Colonic mucosa (tissue), 4 donors: ENCODE measurements at regions not wholly inside any gene's neighbourhood (a gene's known extent, or its start where the extent isn't known, plus 50 kb on each side); places are given as distances from the start of the nearest gene placed in this dataset.

ENCODE experiments used
- DNase-seq: peaks from one replicate; pipeline ENCODE4 v3.0.0-alpha.2; 2020
- H3K27ac ChIP-seq: fragments of 200-600 bp; one replicate; pipeline ENCODE4 v1.8.0; 2021
- H3K27me3 ChIP-seq: fragments of 200-600 bp; one replicate; pipeline ENCODE4 v1.8.0; 2021
- H3K36me3 ChIP-seq: fragments of 200-600 bp; one replicate; pipeline ENCODE4 v1.8.0; 2021
- H3K4me1 ChIP-seq: fragments of 200-600 bp; one replicate; pipeline ENCODE4 v1.8.0; 2021; ENCODE audit warnings: mild to moderate bottlenecking
- H3K4me3 ChIP-seq: fragments of 200-600 bp; one replicate; pipeline ENCODE4 v1.8.0; 2021
- H3K9ac ChIP-seq, 2 donors: one replicate each; pipeline ENCODE4 v1.7.0; 2013; ENCODE audit warnings: control low read depth in 2 of 2, low read depth in 2 of 2, low read length in 2 of 2
- H3K9me3 ChIP-seq: fragments of 200-600 bp; one replicate; pipeline ENCODE4 v1.8.0; 2021
- intact Hi-C: fragments of 100-400 bp; cut with DNase I; formaldehyde crosslinking; loops from one replicate; pipeline ENCODE4 v1.14.1; 2022
- TF ChIP-seq, protein P1 (sequence below): fragments of 200-600 bp; IDR thresholded peaks from one replicate; pipeline ENCODE4 v1.8.0; 2022; ENCODE audit warnings: antibody characterized with exemption, mild to moderate bottlenecking
- donor health status: healthy.
- donor health status: DM: no; HTN: no; CAD: no.
- donor health status: DM: no; HTN: no; CAD: no.

DNA sequence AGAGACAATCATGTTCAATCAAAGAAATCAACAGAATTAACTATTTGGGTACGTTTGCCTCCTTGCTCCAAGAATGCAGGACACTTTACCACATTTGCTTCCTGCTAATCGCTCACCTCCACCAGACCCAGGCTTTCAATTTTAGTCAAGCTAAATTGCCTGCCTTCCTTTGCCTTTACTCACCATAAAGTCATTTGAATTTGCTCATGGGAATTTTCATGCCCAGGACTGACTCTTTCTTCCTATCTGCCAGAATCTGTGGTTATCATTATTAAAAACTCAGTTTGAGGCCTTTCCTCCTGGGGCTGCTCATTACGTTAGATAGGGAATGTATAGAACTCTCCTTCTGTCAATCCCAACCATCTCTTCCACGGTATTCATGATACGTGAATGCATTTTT is 1935.3 kb upstream of the WWC1 start:
- intact Hi-C loops, result no loop called here
- Histone ChIP-seq H3K9me3 (no peaks in the 10 kb centered on the region), H3K4me3 (no peak overlapping the region), H3K36me3 (no peaks in the 10 kb centered on the region), H3K27me3 (no peaks in the 10 kb centered on the region), H3K9ac (no peak overlapping the region), H3K27ac (no peak overlapping the region), H3K4me1 (no peaks in the 10 kb centered on the region)
- TF ChIP-seq, protein P1, sequence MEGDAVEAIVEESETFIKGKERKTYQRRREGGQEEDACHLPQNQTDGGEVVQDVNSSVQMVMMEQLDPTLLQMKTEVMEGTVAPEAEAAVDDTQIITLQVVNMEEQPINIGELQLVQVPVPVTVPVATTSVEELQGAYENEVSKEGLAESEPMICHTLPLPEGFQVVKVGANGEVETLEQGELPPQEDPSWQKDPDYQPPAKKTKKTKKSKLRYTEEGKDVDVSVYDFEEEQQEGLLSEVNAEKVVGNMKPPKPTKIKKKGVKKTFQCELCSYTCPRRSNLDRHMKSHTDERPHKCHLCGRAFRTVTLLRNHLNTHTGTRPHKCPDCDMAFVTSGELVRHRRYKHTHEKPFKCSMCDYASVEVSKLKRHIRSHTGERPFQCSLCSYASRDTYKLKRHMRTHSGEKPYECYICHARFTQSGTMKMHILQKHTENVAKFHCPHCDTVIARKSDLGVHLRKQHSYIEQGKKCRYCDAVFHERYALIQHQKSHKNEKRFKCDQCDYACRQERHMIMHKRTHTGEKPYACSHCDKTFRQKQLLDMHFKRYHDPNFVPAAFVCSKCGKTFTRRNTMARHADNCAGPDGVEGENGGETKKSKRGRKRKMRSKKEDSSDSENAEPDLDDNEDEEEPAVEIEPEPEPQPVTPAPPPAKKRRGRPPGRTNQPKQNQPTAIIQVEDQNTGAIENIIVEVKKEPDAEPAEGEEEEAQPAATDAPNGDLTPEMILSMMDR, result no peak
- DNase-seq, result no peak

DNA sequence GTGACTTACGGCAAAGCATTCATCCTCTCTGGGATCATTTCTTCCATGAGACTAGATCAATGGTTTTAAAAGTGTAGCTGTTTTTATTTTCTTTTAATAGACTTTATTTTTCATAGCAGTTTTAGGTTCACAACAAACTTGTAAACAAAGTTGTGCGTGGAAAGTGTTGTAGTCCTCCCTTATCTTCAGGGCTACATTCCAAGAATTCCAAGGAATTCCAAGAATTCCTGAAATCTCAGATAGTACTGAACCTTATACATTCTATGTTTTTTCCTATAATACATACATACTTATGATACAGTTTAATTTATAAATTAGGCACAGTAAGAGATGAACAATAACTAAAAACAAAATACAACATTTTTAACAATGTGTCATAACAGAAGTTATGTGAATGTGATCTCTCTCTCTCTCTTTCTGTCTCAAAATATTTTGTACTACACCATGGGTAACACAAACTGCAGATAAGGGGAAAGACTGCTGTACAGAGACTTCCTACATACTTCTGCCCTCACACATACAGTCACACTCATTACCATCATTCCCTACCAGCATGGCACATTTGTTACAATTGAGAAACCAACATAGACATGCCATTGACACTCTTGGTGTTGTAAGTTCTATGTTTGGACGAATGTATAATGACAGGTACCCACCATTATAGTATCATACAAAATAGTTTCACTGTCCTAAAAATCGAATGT is 1933.2 kb upstream of the WWC1 start:
- TF ChIP-seq, protein P1, result no peak
- Histone ChIP-seq H3K4me3 (no peak overlapping the region), H3K9ac (no peak overlapping the region), H3K36me3 (no peaks in the 10 kb centered on the region), H3K27me3 (no peaks in the 10 kb centered on the region), H3K27ac (no peak overlapping the region), H3K9me3 (no peaks in the 10 kb centered on the region), H3K4me1 (no peaks in the 10 kb centered on the region)
- no peak for DNase-seq
- intact Hi-C loops, result no loop called here

DNA sequence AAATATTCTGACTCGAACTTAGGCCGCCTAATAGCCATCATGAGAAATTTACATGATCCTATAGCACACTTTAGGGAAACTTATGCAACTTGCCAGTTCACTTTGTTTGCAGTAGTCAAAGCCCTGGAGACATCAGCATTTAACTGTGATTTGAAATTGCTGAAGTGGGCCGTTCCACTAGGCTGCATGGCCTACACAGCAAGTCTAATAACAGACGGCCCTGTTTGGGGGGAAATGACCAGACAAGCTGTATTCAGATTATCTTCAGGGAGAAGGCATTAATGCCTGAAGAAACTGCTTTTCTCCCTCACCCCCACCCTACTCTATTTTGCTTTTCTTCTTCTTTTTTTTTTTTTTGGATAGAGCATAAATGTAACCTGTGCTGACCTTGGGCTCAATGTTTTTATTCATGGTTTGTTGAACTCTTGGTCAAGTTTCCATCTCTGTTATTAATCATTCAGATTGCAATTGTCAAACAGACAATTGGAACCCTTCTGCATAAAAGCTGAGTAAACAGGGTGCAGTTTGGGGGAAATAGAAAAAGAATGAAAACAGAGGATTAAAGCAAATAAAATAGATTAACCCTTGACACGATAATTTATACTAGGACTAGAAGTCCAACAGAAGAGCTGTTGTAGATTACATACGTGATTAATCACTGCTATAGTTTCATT is 1928.2 kb upstream of the WWC1 start:
- Histone ChIP-seq H3K9ac (no peak overlapping the region), H3K9me3 (no peaks in the 10 kb centered on the region), H3K4me3 (no peak overlapping the region), H3K4me1 (no peaks in the 10 kb centered on the region), H3K27me3 (no peaks in the 10 kb centered on the region), H3K36me3 (no peaks in the 10 kb centered on the region), H3K27ac (no peak overlapping the region)
- TF ChIP-seq, protein P1, result no peak
- DNase-seq, result no peak
- intact Hi-C loops, result no loop called here

DNA sequence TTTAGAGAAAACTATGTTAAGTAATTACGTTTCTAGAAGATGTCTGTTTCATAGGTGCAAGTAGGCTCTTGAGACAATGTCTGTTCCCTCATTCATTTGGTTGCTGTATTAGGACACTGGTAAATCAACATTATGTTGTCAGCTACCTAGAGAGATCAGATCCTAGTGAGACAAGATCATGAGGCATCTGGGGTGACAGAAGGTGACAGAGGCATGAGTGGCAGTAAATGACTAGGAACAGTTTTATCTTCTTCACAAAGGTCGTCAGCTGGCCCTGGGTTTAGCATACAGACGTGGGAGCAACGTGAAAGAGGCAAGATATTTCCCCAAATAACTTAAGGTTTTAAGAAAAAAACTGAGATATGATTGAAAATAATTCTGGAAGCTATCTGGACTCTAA is 1926.3 kb upstream of the WWC1 start:
- Histone ChIP-seq H3K4me3 (no peak overlapping the region), H3K36me3 (no peaks in the 10 kb centered on the region), H3K27ac (no peak overlapping the region), H3K4me1 (no peaks in the 10 kb centered on the region), H3K9me3 (no peaks in the 10 kb centered on the region), H3K9ac (no peak overlapping the region), H3K27me3 (no peaks in the 10 kb centered on the region)
- no peak for DNase-seq
- TF ChIP-seq, protein P1, result no peak
- intact Hi-C loops, result no loop called here

DNA sequence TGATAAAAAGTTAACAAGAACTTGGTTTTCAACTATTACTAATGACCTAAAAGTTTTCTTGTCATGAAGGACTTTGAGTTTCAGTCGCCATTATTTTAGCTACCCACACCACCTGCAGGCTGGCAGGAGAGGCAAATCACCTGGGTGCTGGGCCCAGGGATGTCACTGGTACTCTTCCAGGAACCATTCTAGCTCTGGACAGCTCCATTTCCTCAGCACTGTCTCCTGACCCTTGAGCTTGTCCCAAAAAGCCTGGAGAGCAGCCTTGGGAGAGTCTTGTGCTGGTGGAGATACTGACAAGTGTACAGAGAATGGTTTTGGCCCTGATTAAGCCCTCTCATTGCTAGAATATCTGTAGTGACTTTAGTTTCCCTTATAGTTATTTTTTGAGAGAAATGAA is 1924.1 kb upstream of the WWC1 start:
- Histone ChIP-seq H3K9ac (no peak overlapping the region), H3K4me1 (no peaks in the 10 kb centered on the region), H3K27ac (no peak overlapping the region), H3K27me3 (no peaks in the 10 kb centered on the region), H3K36me3 (no peaks in the 10 kb centered on the region), H3K4me3 (no peak overlapping the region), H3K9me3 (no peaks in the 10 kb centered on the region)
- TF ChIP-seq, protein P1, result no peak
- DNase-seq, result no peak
- intact Hi-C loops, result no loop called here
